ENCODE measurements at regions not wholly inside any gene's neighbourhood (a gene's known extent, or its start where the extent isn't known, plus 50 kb on each side); places are given as distances from the start of the nearest gene placed in this dataset.

GRCh38 chr4:12042818-12043217 is 614.1 kb upstream of the HS3ST1 start:
- DNase-seq (no peak), ATAC-seq (no peak)
- TF ChIP-seq POLR2A (IDR thresholded peaks at IDR 0.05) (no peak), CTCF (IDR thresholded peaks at IDR 0.05 in 4 of 5, conservative IDR thresholded peaks at IDR 0.05 in 1 of 5) (no peak)
- Histone ChIP-seq H3K27ac (no peak overlapping the region), H3K4me1 (no peaks in the 10 kb centered on the region), H3K27me3 (no peaks in the 10 kb centered on the region), H3K4me3 (no peak overlapping the region), H3K9me3 (no peaks in the 10 kb centered on the region), H3K36me3 (no peaks in the 10 kb centered on the region)
- intact Hi-C loops (cut with DNase I; ENCODE audit: low total_unique reads) (no loop called here), in situ Hi-C loops (cut with MboI; ENCODE audit: low sequenced_read_pairs in 4 of 4) (no loop called here)

- H3K4me1 ChIP-seq = no peaks in the 10 kb centered on the region
- H3K27me3 ChIP-seq = no peaks in the 10 kb centered on the region
- in situ Hi-C loops (cut with MboI; ENCODE audit: low sequenced_read_pairs in 4 of 4) (no loop called here), intact Hi-C loops (cut with DNase I; ENCODE audit: low total_unique reads) (no loop called here)
- DNase-seq = no peak
- no peaks in the 10 kb centered on the region for H3K36me3 ChIP-seq
- no peak for ATAC-seq
- TF ChIP-seq CTCF (IDR thresholded peaks at IDR 0.05 in 4 of 5, conservative IDR thresholded peaks at IDR 0.05 in 1 of 5) = no peak
- TF ChIP-seq POLR2A (IDR thresholded peaks at IDR 0.05) = no peak
- no peak overlapping the region for H3K27ac ChIP-seq
- H3K4me3 ChIP-seq = no peak overlapping the region
- no peaks in the 10 kb centered on the region for H3K9me3 ChIP-seq
Measured at GRCh38 chr4:12041828-12042227, 613.1 kb upstream of the HS3ST1 start.

GRCh38 chr4:12036450-12036849 is 607.8 kb upstream of the HS3ST1 start:
- no peaks in the 10 kb centered on the region for H3K4me1 ChIP-seq
- DNase-seq (no peak), ATAC-seq (no peak)
- intact Hi-C loops (cut with DNase I; ENCODE audit: low total_unique reads) (no loop called here), in situ Hi-C loops (cut with MboI; ENCODE audit: low sequenced_read_pairs in 4 of 4) (no loop called here)
- no peak overlapping the region for H3K27ac ChIP-seq
- no peaks in the 10 kb centered on the region for H3K27me3 ChIP-seq
- TF ChIP-seq CTCF (IDR thresholded peaks at IDR 0.05 in 4 of 5, conservative IDR thresholded peaks at IDR 0.05 in 1 of 5) = no peak
- TF ChIP-seq POLR2A (IDR thresholded peaks at IDR 0.05) = no peak
- H3K9me3 ChIP-seq = no peaks in the 10 kb centered on the region
- no peak overlapping the region for H3K4me3 ChIP-seq
- no peaks in the 10 kb centered on the region for H3K36me3 ChIP-seq

GRCh38 chr4:12028258-12028657 is 599.6 kb upstream of the HS3ST1 start:
- intact Hi-C loops (cut with DNase I; ENCODE audit: low total_unique reads) = no loop called here
- H3K4me1 ChIP-seq = no peaks in the 10 kb centered on the region
- H3K36me3 ChIP-seq = no peaks in the 10 kb centered on the region
- no peak for TF ChIP-seq CTCF (IDR thresholded peaks at IDR 0.05 in 4 of 5, conservative IDR thresholded peaks at IDR 0.05 in 1 of 5)
- no peak for TF ChIP-seq POLR2A (IDR thresholded peaks at IDR 0.05)
- ATAC-seq (no peak), DNase-seq (no peak)
- no peak overlapping the region for H3K4me3 ChIP-seq
- no peaks in the 10 kb centered on the region for H3K27me3 ChIP-seq
- no peaks in the 10 kb centered on the region for H3K9me3 ChIP-seq
- in situ Hi-C loops (cut with MboI; ENCODE audit: low sequenced_read_pairs in 4 of 4) = no loop called here
- no peak overlapping the region for H3K27ac ChIP-seq

GRCh38 chr4:12022409-12022808 is 593.7 kb upstream of the HS3ST1 start:
- TF ChIP-seq CTCF (IDR thresholded peaks at IDR 0.05 in 4 of 5, conservative IDR thresholded peaks at IDR 0.05 in 1 of 5) (no peak), POLR2A (IDR thresholded peaks at IDR 0.05) (no peak)
- H3K36me3 ChIP-seq = no peaks in the 10 kb centered on the region
- no peak overlapping the region for H3K27ac ChIP-seq
- no peaks in the 10 kb centered on the region for H3K27me3 ChIP-seq
- intact Hi-C loops (cut with DNase I; ENCODE audit: low total_unique reads) = no loop called here
- no peaks in the 10 kb centered on the region for H3K9me3 ChIP-seq
- no peak overlapping the region for H3K4me3 ChIP-seq
- no peaks in the 10 kb centered on the region for H3K4me1 ChIP-seq
- DNase-seq (no peak), ATAC-seq (no peak)
- in situ Hi-C loops (cut with MboI; ENCODE audit: low sequenced_read_pairs in 4 of 4) = no loop called here
